ENCODE measurements at regions not wholly inside any gene's neighbourhood (a gene's known extent, or its start where the extent isn't known, plus 50 kb on each side); places are given as distances from the start of the nearest gene placed in this dataset.

GRCh38 chr17:70819183-70819582 is 649.9 kb downstream of the KCNJ2 start:
- TF ChIP-seq CTCF (IDR thresholded peaks at IDR 0.05), result no peak
- TF ChIP-seq POLR2AphosphoS5 (IDR thresholded peaks at IDR 0.05; ENCODE audit: insufficient read depth in 1 of 2, low read depth in 1 of 2), result no peak
- no peak for TF ChIP-seq POLR2A (IDR thresholded peaks at IDR 0.05)

Measured in vagina (tissue), 2 donors.